Mucosa of descending colon (tissue), 3 donors: ENCODE measurements at regions not wholly inside any gene's neighbourhood (a gene's known extent, or its start where the extent isn't known, plus 50 kb on each side); places are given as distances from the start of the nearest gene placed in this dataset.

ENCODE experiments used
- ATAC-seq: fragments of 200-7000 bp; cut with Tn5 transposase; one replicate; pipeline ENCODE4 v1.9.1; 2020; ENCODE audit warnings: mild to moderate bottlenecking, moderate library complexity
- DNase-seq, 3 donors: peaks; one replicate each; pipeline ENCODE4 v3.0.0-alpha.2; 2020
- H3K36me3 ChIP-seq: fragments of 200-600 bp; one replicate; pipeline ENCODE4 v1.8.0; 2021; ENCODE audit warnings: low read depth, mild to moderate bottlenecking
- H3K4me1 ChIP-seq: fragments of 200-600 bp; one replicate; pipeline ENCODE4 v1.8.0; 2021; ENCODE audit warnings: low read depth, mild to moderate bottlenecking
- H3K4me3 ChIP-seq: fragments of 200-600 bp; one replicate; pipeline ENCODE4 v1.8.0; 2021; ENCODE audit warnings: mild to moderate bottlenecking
- H3K9me3 ChIP-seq: fragments of 200-600 bp; one replicate; pipeline ENCODE4 v1.8.0; 2021; ENCODE audit warnings: mild to moderate bottlenecking
- intact Hi-C, 2 donors: fragments of 100-400 bp; cut with DNase I in 1 of 2; cut with micrococcal nuclease in 1 of 2; formaldehyde crosslinking; loops; one replicate each; pipeline versions ENCODE4 v1.11.0 to v1.11.1; 2022; cut with DNase I, micrococcal nuclease
- TF ChIP-seq, protein P1 (sequence below): fragments of 200-600 bp; IDR thresholded peaks from one replicate; pipeline ENCODE4 v1.8.0; 2022; ENCODE audit warnings: antibody characterized with exemption, mild to moderate bottlenecking
- donor health status: DM: no; HTN: no; CAD: no; lungs with moderate emphysema.
- donor health status: DM: no; HTN: no; CAD: no.
- donor health status: DM: no; HTN: yes; CAD: no.

DNA sequence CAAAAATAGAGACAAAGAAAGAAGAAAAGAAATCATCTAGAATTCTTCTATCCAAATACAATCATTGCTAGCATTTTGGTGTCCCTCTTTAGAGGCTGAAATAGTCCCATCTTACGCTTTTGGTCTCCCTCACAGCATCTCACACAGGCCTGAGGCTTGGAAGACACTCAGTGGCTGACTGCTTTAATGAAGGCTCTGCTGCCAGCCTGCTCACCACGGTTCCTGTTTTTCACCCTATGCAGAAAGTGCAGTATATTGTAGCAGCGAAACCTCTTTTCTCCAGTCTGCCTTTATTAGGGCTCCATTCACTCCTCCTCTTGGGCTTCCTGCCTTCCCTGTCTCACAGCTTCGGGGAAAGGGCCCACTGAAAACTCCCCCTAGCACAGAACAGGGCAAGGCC is 102.2 kb downstream of the JCAD start:
- TF ChIP-seq, protein P1, sequence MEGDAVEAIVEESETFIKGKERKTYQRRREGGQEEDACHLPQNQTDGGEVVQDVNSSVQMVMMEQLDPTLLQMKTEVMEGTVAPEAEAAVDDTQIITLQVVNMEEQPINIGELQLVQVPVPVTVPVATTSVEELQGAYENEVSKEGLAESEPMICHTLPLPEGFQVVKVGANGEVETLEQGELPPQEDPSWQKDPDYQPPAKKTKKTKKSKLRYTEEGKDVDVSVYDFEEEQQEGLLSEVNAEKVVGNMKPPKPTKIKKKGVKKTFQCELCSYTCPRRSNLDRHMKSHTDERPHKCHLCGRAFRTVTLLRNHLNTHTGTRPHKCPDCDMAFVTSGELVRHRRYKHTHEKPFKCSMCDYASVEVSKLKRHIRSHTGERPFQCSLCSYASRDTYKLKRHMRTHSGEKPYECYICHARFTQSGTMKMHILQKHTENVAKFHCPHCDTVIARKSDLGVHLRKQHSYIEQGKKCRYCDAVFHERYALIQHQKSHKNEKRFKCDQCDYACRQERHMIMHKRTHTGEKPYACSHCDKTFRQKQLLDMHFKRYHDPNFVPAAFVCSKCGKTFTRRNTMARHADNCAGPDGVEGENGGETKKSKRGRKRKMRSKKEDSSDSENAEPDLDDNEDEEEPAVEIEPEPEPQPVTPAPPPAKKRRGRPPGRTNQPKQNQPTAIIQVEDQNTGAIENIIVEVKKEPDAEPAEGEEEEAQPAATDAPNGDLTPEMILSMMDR: no peak
- DNase-seq: no peak
- no peak for ATAC-seq
- intact Hi-C loops: no loop called here
- no peaks in the 10 kb centered on the region for H3K4me1 ChIP-seq
- H3K9me3 ChIP-seq: no peaks in the 10 kb centered on the region
- no peak overlapping the region for H3K4me3 ChIP-seq
- no peaks in the 10 kb centered on the region for H3K36me3 ChIP-seq

- Histone ChIP-seq H3K9me3 (no peaks in the 10 kb centered on the region), H3K4me1 (no peaks in the 10 kb centered on the region), H3K36me3 (no peaks in the 10 kb centered on the region), H3K4me3 (no peak overlapping the region)
- TF ChIP-seq, protein P1: no peak
- intact Hi-C loops: no loop called here
- DNase-seq (no peak), ATAC-seq (no peak)
Measured at GRCh38 chr10:29956335-29956924, 103.0 kb downstream of the JCAD start.

DNA sequence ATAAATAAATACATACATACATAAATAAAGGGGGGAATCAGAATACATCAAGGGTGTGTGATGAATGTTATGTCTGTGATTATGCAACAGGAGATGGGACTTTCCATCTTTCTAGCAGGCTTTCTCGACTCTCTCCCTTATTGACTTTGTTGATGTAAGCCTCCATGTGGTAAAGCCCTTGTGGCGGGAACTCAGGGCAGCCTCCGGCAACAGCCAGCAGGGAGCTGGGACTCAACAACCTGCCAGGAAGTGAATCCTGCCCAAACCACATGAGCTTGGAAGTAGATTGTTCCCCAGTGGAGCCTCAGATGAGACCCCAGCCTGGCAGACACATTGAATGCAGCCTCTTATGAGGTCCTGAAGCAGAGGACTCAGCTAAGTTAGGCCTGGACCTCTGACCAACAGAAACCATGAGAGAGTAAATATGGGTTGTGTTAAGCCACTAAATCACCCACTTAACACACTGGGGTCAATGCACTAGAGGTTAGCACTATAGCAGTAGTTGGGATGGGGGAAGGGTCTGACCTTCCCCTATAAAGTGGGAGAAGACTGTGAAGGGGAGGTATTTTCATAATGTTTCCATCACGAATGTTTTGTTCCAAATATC is 104.0 kb downstream of the JCAD start:
- intact Hi-C loops: no loop called here
- TF ChIP-seq, protein P1: no peak
- H3K36me3 ChIP-seq: no peaks in the 10 kb centered on the region
- ATAC-seq: no peak
- H3K9me3 ChIP-seq: no peaks in the 10 kb centered on the region
- no peaks in the 10 kb centered on the region for H3K4me1 ChIP-seq
- no peak for DNase-seq
- no peak overlapping the region for H3K4me3 ChIP-seq

DNA sequence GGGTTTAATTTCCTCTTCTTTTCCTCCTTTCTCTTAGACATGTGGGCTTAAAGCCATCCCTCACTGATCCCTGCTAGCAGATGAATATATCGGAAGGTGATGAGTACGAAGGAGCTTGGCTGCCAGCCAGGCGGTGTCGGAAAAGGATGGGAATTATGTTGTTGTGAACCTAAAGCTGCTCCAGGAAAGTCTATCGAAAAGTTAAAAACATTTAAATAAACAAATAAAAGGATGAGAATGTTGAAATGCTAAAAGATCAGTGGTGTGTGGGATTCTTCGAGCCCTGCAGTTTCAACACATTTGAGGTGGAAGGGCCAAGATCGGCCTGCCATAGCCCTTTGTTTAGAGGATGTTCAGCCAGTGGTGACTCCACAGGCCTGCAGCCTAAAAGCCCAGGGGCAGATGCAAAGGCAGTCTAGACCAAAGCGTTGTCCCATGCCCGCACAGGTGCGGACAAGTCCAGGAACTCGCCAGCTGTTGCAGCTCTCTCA is 107.9 kb downstream of the JCAD start:
- no peaks in the 10 kb centered on the region for H3K36me3 ChIP-seq
- TF ChIP-seq, protein P1: no peak
- no peaks in the 10 kb centered on the region for H3K4me1 ChIP-seq
- H3K4me3 ChIP-seq: no peak overlapping the region
- H3K9me3 ChIP-seq: no peaks in the 10 kb centered on the region
- DNase-seq (no peak), ATAC-seq (no peak)
- intact Hi-C loops: no loop called here

- intact Hi-C loops: no loop called here
Measured at GRCh38 chr10:29950391-29950790, 109.0 kb downstream of the JCAD start.

More at GRCh38 chr10:29950391-29950790, 109.0 kb downstream of the JCAD start:
- H3K9me3 ChIP-seq: no peaks in the 10 kb centered on the region
- no peaks in the 10 kb centered on the region for H3K36me3 ChIP-seq
- ATAC-seq (no peak), DNase-seq (no peak)
- no peaks in the 10 kb centered on the region for H3K4me1 ChIP-seq
- TF ChIP-seq, protein P1: no peak
- no peak overlapping the region for H3K4me3 ChIP-seq
